NCI-H510A (cell line): ENCODE measurements at regions not wholly inside any gene's neighbourhood (a gene's known extent, or its start where the extent isn't known, plus 50 kb on each side); places are given as distances from the start of the nearest gene placed in this dataset.

Source experiments
- DNase-seq: peaks from one replicate; lab custom pipeline; 2025; lab: John Stamatoyannopoulos, UW

DNA sequence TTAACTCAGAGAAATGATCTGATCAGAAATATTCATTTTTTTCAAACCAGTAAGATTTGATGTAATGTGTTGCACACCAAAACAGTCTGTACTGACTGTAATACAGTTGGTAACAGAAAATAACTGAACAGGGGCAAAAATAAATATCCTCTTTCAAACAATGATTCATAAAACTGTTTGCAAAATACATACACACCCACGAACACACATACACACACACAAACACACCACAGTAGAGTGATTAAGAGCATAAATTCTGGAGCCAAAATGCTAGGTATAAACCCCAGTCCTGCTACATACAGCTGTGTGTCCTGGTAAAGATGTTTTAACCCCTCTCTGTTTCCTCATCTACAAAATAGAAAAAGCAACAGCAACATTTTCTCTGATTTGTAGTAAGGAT lies 376.6 kb downstream of the PDGFC start:
- DNase-seq = no peak

DNA sequence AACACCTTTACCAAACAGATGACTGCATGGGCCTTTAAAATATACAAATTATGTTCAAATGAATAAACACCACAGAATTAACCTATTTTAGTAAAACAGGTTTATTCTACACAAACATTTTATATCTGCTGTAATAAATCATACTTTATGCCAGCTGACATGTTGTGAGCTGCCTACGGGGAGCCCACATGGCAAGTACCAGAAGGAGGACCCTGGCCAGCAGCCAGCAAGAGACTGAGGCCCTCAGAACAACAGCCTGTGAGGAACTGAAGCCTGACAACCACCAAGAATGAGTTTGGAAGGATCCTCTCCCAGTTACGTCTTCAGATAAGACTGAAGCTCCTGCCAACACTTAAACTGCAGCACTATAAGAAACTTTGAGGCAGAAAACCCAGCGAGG lies 377.0 kb downstream of the PDGFC start:
- no peak for DNase-seq

DNA sequence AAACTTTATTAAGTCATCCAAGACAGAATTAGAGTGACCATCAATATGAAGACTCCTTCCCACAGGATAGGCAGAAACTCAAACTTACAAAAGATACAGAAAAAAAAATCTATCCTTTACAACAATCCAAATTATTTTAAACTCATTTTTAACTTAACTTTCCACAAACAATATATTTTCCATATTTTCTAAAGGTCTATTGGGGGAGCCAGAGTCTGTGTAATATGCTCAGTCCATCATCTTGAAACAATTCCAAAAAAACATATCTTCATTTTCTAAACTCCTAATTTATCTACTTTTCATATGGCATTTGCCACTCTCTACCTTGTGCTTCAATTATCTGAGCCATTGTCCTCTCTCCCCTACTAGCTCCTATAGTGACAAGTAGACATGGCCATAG lies 378.1 kb downstream of the PDGFC start:
- DNase-seq = no peak

DNA sequence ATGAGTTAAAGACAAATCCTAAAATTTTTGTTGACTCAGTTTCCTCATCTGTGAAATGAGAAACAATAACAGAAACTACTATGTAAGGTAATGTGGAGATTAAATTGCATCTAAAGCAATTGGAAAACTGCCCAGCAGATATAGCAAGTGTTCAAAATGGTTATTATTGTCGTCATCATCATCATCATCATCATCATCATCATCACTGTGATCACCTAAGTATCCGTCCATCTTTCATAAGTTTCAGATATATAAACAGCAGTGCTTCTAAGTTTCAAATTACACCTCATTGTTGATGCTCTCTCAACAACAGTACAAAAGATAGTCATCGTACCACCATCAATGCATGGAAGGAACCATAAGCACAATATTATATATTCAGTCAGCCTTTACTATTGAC lies 379.9 kb downstream of the PDGFC start:
- no peak for DNase-seq

DNA sequence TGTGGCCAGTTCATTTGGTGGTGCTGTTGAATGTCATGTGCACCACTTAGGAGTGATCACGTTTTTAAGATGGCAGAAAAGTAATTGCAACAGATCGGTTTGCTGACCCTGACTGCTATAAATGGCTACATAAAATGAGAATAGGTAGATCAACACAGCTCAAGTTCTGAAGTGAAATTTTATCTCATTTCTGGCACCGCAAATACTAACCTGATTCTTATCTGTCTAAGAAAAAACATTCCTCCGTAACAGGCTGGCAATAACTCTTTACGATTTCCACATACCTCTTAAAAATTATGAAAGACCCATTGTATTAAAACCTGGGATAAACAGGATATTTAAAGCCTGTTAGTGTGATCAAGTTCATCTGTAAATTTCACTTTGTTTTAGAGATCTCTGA lies 387.5 kb downstream of the PDGFC start:
- no peak for DNase-seq

DNA sequence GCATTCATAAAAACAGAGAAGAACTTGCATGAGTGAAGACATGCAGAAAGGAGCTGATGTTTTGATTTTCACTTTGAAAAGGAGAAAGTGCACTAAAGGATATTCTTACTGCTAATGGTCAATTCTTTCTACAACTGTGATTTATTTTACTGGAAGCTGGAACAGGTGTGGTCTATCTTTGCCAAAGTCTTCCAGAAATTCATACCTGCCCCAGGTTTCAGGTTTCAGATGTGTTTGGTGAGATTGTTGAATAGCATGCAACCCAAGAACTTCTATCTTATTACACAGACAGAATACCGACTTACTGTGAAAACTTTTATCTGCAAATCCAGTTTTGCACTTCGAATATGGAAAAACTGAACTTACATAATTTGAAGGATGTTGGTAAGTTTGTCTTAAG lies 388.3 kb downstream of the PDGFC start:
- DNase-seq = no peak

DNA sequence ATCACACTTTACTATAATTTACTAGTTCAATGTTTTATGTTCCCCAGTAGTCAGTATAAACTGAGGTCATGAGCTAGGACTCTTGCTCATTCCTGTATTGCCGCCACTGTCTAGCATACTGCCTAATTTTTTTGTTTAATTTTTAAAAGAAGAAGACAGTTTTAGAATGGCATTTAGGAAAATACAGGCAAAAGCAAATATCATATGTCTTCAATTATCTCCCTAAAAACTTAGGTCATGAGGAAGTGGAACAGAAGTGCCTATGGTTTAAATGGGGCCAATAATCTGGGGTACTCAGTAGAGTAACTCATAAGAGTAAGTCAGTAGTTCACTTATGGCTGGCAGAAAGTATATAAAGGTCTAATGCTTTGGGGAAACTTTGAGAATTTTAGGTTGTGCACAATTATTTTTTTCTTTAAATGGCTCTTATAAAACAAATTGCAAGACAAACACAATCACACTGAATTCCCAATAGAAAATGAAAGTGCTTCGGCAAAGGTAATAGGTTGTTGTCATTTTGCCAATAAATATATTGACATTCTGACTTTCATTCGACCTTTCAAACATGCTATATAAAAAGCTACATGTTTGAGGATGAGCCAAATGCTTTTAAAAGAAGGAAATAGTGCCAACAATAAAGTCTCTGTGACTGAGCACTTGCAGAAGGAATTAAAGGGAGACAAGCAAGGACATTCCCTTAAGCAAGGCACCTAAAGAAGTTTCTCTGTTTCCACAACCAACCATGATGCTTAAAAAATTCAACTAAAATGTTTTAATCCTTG lies 390.1 kb downstream of the PDGFC start:
- no peak for DNase-seq

DNA sequence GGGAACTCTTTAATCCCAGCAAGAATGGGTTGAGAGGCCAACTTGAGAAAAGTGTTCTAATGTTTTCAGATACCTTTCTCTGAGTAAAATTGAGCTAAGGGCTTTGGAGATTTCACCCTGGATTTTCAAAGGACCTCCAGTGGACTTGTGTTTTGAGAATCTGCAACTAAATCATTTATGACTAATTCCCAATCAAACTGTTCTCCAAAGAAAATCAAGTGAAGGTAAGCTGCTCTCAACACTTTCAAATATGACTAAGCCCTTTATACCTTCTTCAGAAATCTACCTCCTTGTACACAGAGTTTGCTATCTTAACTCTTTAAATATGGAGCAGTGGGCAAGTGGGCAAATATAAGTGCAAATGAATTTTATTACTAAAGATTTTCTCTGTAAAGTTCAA lies 392.9 kb downstream of the PDGFC start:
- DNase-seq = no peak

DNA sequence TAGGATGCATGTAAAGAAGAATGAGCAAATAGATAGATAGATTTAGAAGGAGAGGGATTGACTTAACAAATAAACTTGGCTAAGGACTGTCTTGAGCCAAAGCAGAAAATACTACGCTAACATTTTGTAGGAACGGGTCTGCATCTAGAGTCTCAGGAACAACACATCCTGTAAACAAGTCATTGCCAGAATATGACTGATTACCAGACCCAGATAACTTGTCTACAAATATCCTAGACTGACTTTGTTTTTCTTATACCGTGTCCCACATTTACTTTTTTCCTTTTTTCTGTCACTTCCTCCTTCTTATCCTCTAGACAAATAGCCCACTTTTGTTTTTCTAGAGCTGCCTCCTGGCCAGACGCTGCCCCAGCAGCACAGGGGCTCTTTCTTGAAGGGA lies 393.6 kb downstream of the PDGFC start:
- DNase-seq = no peak

DNA sequence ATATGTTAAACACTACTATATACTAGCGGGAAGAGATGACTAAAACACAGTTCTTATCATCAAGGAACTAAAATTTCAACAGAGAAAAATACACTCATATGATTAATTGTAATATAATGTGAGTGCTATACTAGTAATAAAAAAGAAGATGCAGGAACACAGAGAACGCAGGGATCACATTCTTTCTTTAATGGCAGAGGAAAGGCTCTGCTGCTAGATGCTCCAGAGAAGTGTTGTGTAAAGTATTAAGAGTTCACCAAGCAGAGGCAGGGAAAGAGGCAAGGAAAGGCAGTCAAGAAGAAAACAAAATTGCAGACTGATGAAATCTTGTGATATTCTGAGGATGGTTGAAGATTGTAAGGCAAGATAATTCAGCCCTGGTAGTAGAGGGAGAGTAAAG lies 394.7 kb downstream of the PDGFC start:
- no peak for DNase-seq

DNA sequence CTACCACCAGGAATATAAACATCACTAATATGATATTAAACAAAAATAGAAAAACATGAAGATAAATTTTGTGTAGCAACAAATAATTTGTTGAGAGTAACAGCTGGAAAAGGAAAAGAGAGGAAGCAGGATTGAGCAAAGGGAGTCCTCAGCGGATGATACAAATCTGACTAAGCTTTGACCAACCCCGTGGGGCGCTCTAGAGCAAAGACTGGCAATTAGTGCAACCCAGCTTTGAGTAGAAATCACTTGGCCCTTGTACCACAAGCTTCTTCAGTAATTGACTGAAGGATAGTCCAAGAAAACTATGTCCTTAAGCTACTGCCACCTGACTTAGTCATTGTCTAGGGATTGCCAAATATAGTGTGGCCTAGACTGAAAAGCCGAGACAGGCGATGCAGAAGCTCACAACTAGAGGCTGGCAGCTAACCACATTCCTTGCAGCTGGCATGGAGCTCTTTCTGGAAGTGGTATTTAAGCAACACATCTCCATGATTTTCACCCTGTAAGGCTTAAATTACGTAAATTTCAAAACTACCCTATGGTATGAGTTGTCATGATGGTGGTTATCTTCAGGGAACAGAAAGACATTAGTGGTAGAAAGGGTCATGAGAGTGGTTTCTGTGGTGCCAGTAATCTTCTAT lies 396.0 kb downstream of the PDGFC start:
- no peak for DNase-seq

DNA sequence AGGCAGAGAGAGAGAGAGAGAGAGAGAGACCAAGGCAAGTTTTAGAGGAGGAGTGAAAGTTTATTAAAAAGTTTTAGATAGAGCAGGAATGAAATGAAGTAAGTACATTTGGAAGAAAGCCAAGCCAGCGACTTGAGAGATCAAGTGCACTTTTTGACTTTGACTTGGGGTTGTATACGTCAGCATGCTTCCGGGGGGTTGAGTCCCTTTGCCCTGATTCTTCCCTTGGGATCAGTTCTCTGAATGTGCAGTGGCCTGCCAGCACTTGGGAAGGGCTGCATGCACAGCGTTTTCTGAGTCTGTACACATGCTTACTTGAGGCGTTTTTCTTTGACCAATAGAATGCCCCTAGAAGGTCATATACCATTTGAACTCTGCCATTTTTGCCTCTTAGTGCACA lies 400.5 kb downstream of the PDGFC start:
- DNase-seq = no peak

DNA sequence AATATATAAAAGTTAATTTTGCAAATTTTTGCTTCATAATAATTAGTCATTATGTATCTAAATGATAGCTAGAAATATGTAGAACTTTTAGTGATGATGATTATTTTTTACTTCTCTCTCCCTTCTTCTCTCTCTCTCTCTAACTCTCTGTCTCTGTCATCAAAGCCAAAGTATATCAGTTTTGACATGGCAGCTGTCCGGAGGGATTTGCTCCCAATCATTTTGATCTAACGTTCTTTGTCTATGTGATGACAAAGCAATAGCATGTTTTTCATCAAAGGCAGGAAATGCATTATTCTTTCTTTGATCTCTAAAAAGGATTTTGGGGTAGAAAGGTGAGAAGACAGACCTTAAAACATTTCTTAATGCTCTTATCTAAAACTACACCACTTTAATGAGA lies 402.1 kb downstream of the PDGFC start:
- DNase-seq = no peak

DNA sequence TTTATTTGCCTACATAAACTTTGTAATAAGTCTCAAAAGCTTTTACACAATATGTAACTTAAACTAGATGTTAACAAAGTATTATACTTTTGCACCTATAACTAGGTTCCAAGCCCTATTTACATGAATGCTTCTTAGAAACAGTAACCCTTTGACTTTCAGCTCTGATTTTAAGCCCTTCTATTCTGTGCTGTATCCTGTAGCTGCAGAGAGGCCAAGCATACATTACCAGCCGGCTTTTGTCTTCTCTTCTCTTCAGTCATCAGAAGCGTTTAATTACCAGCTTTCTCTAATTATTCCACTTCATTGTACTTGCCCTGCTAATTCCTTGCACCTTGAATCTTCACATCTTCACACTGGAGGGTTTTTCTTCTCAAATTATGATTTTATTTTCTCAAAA lies 403.1 kb downstream of the PDGFC start:
- DNase-seq = no peak

DNA sequence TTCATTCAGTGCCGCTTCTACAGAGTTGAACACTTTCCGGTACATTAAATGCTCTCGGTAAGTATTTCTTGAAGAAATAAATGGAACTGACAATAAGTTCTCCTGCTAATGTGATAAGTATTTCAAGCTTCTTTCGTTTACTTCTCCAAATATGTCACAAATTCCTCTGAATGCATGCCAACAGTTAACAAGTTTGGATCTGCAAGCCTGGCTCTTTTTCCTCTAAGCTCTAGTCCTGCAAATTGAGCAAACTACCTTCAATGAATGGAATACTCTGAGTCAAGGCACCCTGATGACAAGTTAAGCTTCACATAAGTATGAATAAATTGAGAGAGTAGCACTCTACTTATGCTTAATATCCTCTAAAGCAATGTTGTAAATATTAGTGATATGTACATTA lies 403.6 kb downstream of the PDGFC start:
- no peak for DNase-seq

DNA sequence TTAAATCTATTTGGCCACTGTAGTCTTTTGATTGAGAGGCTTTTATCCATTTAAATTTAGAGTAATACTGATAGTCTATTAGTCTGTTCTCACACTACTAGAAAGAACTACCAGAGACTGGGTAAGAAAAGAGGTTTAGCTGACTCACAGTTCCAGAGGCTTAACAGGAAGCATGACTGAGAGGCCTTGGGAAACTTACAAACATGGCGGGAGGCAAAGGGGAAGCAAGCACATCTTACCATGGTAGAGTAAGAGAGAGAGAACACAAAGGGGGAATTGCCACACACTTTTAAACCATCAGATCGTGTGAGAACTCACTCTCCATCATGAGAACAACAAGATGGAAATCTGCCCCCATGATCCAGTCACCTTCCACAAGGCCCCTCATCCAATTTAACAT lies 410.9 kb downstream of the PDGFC start:
- no peak for DNase-seq

DNA sequence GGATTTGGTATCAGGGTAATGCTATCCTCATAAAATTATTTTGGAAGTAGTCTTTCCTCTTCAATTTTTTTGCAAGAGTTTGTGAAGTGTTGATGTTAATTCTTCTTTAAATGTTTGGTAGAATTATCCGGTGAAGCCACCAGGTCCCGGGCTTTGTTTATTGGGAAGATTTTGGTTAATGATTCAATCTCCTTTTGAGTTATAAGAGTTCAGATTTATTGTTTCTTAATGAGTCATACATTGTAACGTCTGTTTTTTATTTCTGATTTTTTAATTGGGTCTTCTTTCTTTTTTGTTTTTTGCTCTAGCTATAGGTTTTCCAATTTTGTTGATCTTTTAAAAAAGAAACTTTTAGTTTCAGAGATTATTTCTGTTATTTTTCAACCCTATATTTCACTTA lies 412.3 kb downstream of the PDGFC start:
- DNase-seq = no peak

DNA sequence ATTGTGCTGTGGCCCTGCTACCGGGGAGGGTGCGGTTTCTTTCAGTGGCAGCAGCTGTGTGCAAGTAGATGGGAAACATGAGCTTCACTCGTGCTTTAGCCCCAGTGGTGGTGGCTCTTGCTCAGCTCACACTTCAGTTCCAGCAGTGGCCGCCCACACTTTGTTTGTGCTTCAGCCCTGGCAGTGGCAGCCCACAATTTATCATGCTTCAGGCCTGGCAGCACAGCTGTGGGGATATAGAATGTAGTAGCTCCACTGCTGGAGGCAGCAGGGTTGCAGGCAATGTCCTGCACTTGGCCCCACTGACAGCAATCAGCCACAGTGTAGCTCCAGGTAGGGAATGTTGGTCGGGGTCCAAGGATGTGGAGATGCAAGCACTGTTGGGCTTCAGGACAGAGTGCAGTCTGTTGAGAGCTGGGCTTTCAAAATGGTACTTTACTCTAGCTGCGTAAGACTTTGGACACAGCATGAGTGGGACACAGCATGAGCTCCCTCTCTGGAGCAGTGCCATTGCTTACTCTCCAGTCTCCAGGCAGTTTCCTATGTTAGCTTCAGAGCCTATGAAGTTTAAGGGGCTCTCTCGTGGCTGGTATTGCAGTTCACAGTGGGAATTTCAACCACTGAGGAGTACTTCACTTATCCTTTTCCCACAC lies 413.1 kb downstream of the PDGFC start:
- DNase-seq = no peak

DNA sequence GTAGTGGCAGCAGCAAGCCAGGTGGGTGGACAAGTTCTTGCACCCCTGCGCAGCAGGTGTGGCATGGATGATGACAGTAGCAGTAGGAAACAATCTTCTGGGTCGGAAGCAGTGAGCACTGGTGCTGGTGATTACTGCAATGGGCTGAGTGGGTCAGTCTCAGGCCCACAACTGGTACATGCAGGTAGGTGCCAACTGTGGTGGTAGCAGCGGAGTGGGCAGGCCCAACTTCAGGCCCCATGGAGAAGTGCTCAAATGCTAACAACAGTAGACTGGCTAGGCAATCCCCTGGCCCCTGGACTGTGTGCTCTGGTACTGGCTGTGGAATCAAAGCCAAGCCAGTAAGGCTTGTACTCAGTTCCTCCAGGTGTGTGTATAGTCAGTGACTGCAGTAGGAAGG lies 413.7 kb downstream of the PDGFC start:
- no peak for DNase-seq

DNA sequence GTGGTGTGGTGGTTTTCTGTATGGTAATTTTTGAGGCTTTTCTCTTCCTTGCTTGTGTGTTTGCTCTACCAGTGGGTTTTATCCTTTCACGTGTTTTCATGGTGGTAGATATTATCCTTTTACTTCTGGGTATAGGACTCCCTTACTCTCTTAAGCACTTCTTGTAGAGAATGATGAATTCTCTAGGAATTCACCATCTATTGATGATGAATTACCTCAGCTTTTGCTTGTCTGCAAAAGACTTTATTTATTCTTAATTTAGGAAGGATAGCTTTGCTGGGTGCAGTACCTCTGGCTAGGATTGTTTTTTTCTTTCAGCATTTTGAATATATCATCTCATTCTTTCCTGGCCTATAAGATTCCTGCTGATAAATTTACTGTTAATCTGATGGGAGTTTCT lies 415.3 kb downstream of the PDGFC start:
- no peak for DNase-seq

DNA sequence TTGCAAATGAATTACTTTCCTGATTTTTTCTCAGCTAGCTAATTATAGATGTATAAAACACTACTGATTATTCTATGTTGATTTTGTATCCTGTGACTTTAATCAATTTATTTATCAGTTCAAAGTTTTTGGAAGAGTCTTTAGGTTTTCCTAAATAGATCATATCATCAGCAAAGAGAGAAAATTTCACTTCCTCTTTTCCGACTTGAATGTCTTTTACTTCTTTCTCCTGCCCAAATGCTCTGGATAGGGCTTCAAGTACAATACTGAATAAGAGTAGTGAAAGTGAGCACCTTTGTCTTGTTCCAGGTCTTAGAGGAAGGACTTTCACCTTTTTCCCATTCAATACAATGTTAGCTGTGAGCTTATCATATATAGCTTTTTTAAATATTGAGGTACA lies 417.9 kb downstream of the PDGFC start:
- no peak for DNase-seq

DNA sequence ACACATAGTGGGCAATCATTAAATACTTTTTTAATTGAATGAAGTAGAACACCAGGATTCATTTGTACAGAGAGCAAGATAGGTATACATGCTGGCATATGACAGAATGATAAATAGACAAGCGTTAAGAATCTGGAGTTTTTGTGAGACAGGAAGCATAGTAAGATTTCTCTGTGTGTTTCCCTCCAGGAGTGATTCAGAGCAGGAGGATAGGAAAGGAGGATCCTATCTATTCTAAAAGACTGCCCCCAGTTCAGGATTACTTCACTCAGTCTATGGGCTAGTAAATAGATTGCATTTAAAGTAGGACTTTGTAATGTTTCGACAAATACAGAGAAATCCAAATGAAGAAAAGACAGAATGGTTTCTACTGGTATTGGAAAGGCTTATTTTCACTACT lies 423.7 kb downstream of the PDGFC start:
- DNase-seq = no peak

DNA sequence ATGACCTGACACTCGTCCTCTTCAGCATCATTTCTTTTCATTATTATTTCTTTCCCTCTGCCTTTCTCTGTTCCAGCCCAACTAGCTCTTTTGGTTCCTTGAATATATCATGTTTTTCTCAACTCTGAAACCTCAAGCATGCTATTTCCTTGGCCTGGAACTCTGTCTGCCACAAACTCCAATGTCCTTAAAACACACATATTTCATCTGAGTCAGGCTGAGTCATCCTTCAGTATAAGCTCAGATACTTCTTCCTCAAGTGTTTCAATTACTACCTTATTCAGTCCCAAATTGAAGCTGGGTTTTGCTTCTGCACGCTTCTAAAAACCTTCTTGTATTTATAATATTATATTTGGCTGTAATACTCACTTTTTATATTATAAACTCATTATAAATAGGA lies 424.2 kb downstream of the PDGFC start:
- DNase-seq = no peak
